Panc1 (cell line): ENCODE measurements at regions not wholly inside any gene's neighbourhood (a gene's known extent, or its start where the extent isn't known, plus 50 kb on each side); places are given as distances from the start of the nearest gene placed in this dataset.
"Not testable (repeated sequence)": the region's sequence is repeated elsewhere in the genome, so short reads cannot be mapped to it uniquely, and the experiment has no call there.

Source experiments
- CTCF ChIP-seq: fragments of 450-650 bp; IDR thresholded peaks from 2 replicates; pipeline ENCODE4 v1.5.1; 2017; ENCODE audit warnings: mild to moderate bottlenecking
- SIN3A ChIP-seq: IDR thresholded peaks from 2 replicates; pipeline ENCODE4 v1.6.1; 2012; ENCODE audit warnings: low read depth, mild to moderate bottlenecking, low read length, moderate library complexity, borderline replicate concordance; ENCODE audit not compliant: insufficient read depth

- TF ChIP-seq CTCF, SIN3A: not testable (repeated sequence)
These were observed 808.7 kb downstream of the SLC6A15 start for GRCh38 chr12:84103886-84104285.
